ENCODE measurements at regions not wholly inside any gene's neighbourhood (a gene's known extent, or its start where the extent isn't known, plus 50 kb on each side); places are given as distances from the start of the nearest gene placed in this dataset.

GRCh38 chr4:123562994-123563750 is 166.6 kb downstream of the SPRY1 start:
- ATAC-seq (ENCODE audit: low FRiP score) = no peak
- 54 to 65% methylated on average over 4 of the region's 4 CpGs for WGBS, 2 donors
- Histone ChIP-seq H3K36me3 (ENCODE audit: control insufficient read depth in 1 of 2, insufficient read depth in 2 of 2, low read length in 1 of 2) (no peaks in the 10 kb centered on the region), H3K4me1 (ENCODE audit: control insufficient read depth in 1 of 2, insufficient read depth in 2 of 2, low read length in 2 of 2) (no peaks in the 10 kb centered on the region), H3K9me3 (ENCODE audit: control insufficient read depth, low read length) (no peaks in the 10 kb centered on the region), H3K27ac (ENCODE audit: low read depth in 1 of 2, low read length in 2 of 2) (no peak overlapping the region), H3K27me3 (ENCODE audit: control insufficient read depth in 1 of 2, insufficient read depth in 2 of 2, low read length in 1 of 2) (no peaks in the 10 kb centered on the region), H3K4me3 (ENCODE audit: low read length in 2 of 2) (no peak overlapping the region)
- intact Hi-C loops (cut with DNase I) = loop anchor here in 1 of 2 donors (5.0 kb wide), 1 partner anchor 166 kb away; the partner anchor contains the start of gene SPRY1
- no peak for DNase-seq

- H3K36me3 ChIP-seq (ENCODE audit: control insufficient read depth in 1 of 2, insufficient read depth in 2 of 2, low read length in 1 of 2) = no peaks in the 10 kb centered on the region
- no peaks in the 10 kb centered on the region for H3K4me1 ChIP-seq (ENCODE audit: control insufficient read depth in 1 of 2, insufficient read depth in 2 of 2, low read length in 2 of 2)
- no peaks in the 10 kb centered on the region for H3K27me3 ChIP-seq (ENCODE audit: control insufficient read depth in 1 of 2, insufficient read depth in 2 of 2, low read length in 1 of 2)
- no peak overlapping the region for H3K27ac ChIP-seq (ENCODE audit: low read depth in 1 of 2, low read length in 2 of 2)
- H3K9me3 ChIP-seq (ENCODE audit: control insufficient read depth, low read length) = no peaks in the 10 kb centered on the region
- DNase-seq (no peak), ATAC-seq (ENCODE audit: low FRiP score) (peak; percentile 77)
- intact Hi-C loops (cut with DNase I) = loop anchor here in 1 of 2 donors (5.0 kb wide), 1 partner anchor 168 kb away; the partner anchor contains the start of gene SPRY1
- 65 to 66% methylated on average over 6 of the region's 6 CpGs for WGBS, 2 donors
- no peak overlapping the region for H3K4me3 ChIP-seq (ENCODE audit: low read length in 2 of 2)
Observed at GRCh38 chr4:123564758-123565346, 168.3 kb downstream of the SPRY1 start.

DNA sequence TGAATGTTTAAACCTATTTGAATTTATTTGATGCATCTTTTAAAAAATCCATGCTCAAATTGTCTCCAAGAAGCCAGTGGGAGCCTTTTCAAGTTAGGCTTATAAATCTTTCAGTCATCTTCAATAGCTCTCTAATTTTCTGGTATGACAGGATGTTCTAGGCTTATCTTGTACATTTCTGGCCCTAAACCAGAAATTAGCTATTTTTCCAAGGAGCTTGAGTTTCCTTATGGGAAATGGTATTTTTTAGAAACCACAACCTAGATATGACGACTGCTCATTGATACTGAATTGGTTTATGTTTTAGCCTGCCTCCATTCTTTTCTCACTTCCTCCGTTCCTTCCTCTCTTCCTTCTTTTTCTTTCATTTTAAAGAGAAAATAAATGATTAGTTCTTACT is 172.3 kb downstream of the SPRY1 start:
- ATAC-seq (ENCODE audit: low FRiP score) (no peak), DNase-seq (no peak)
- Histone ChIP-seq H3K36me3 (ENCODE audit: control insufficient read depth in 1 of 2, insufficient read depth in 2 of 2, low read length in 1 of 2) (no peaks in the 10 kb centered on the region), H3K4me3 (ENCODE audit: low read length in 2 of 2) (no peak overlapping the region), H3K9me3 (ENCODE audit: control insufficient read depth, low read length) (no peaks in the 10 kb centered on the region), H3K27ac (ENCODE audit: low read depth in 1 of 2, low read length in 2 of 2) (no peak overlapping the region), H3K4me1 (ENCODE audit: control insufficient read depth in 1 of 2, insufficient read depth in 2 of 2, low read length in 2 of 2) (no peaks in the 10 kb centered on the region), H3K27me3 (ENCODE audit: control insufficient read depth in 1 of 2, insufficient read depth in 2 of 2, low read length in 1 of 2) (no peaks in the 10 kb centered on the region)
- WGBS, 2 donors = 89 to 98% methylated on average over 2 of the region's 2 CpGs
- intact Hi-C loops (cut with DNase I) = no loop called here

DNA sequence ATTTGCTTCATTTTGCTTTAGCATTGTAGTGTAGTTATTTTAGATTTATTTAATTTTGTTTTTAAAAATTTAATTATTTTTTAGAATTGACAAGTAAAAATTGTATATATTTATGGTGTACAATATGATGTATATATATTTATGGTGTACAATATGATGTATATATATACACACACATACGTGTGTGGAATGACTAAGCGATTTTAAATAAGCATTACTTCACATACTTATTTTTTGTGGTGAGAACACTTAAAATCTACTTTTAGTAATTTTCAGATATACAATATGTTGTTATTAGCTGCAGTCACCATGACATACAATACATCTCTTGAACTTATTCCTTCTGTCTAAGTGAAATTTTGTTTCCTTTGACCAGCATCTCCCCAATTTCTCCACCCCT is 172.9 kb downstream of the SPRY1 start:
- intact Hi-C loops (cut with DNase I) = no loop called here
- 90 to 91% methylated on average over 2 of the region's 2 CpGs for WGBS, 2 donors
- H3K36me3 ChIP-seq (ENCODE audit: control insufficient read depth in 1 of 2, insufficient read depth in 2 of 2, low read length in 1 of 2) = no peaks in the 10 kb centered on the region
- no peaks in the 10 kb centered on the region for H3K9me3 ChIP-seq (ENCODE audit: control insufficient read depth, low read length)
- no peaks in the 10 kb centered on the region for H3K4me1 ChIP-seq (ENCODE audit: control insufficient read depth in 1 of 2, insufficient read depth in 2 of 2, low read length in 2 of 2)
- ATAC-seq (ENCODE audit: low FRiP score) = no peak
- no peaks in the 10 kb centered on the region for H3K27me3 ChIP-seq (ENCODE audit: control insufficient read depth in 1 of 2, insufficient read depth in 2 of 2, low read length in 1 of 2)
- no peak overlapping the region for H3K4me3 ChIP-seq (ENCODE audit: low read length in 2 of 2)
- no peak for DNase-seq
- no peak overlapping the region for H3K27ac ChIP-seq (ENCODE audit: low read depth in 1 of 2, low read length in 2 of 2)

GRCh38 chr4:123573866-123574508 is 177.4 kb downstream of the SPRY1 start:
- H3K27ac ChIP-seq (ENCODE audit: low read depth in 1 of 2, low read length in 2 of 2) = no peak overlapping the region
- DNase-seq = no peak
- intact Hi-C loops (cut with DNase I) = no loop called here
- no peak overlapping the region for H3K4me3 ChIP-seq (ENCODE audit: low read length in 2 of 2)
- no peaks in the 10 kb centered on the region for H3K36me3 ChIP-seq (ENCODE audit: control insufficient read depth in 1 of 2, insufficient read depth in 2 of 2, low read length in 1 of 2)
- no peak for ATAC-seq (ENCODE audit: low FRiP score)
- H3K9me3 ChIP-seq (ENCODE audit: control insufficient read depth, low read length) = no peaks in the 10 kb centered on the region
- no peaks in the 10 kb centered on the region for H3K4me1 ChIP-seq (ENCODE audit: control insufficient read depth in 1 of 2, insufficient read depth in 2 of 2, low read length in 2 of 2)
- WGBS, 2 donors = 95 to 96% methylated on average over 8 of the region's 8 CpGs
- H3K27me3 ChIP-seq (ENCODE audit: control insufficient read depth in 1 of 2, insufficient read depth in 2 of 2, low read length in 1 of 2) = no peaks in the 10 kb centered on the region

DNA sequence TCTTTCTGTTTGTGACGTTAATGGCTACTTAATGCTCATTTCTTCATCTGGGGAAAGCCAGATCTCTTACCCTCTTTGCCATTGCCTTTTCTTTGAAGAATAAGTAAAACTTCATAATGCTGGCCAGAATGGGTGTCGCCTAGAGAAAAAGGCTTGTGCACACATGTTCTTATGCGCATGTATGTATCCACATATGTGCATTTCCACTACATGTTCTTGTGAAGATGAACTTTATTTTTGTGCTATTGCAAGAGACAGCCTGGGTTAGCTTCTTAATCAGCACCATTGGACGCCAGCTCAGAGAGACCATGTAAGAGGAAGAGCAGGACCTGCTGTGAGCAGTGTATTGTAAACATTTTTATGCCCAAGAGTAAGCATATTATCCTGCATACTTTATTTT is 178.7 kb downstream of the SPRY1 start:
- Histone ChIP-seq H3K9me3 (ENCODE audit: control insufficient read depth, low read length) (no peaks in the 10 kb centered on the region), H3K4me3 (ENCODE audit: low read length in 2 of 2) (no peak overlapping the region), H3K4me1 (ENCODE audit: control insufficient read depth in 1 of 2, insufficient read depth in 2 of 2, low read length in 2 of 2) (no peaks in the 10 kb centered on the region), H3K27me3 (ENCODE audit: control insufficient read depth in 1 of 2, insufficient read depth in 2 of 2, low read length in 1 of 2) (no peaks in the 10 kb centered on the region), H3K27ac (ENCODE audit: low read depth in 1 of 2, low read length in 2 of 2) (no peak overlapping the region), H3K36me3 (ENCODE audit: control insufficient read depth in 1 of 2, insufficient read depth in 2 of 2, low read length in 1 of 2) (no peaks in the 10 kb centered on the region)
- no peak for DNase-seq
- WGBS, 2 donors = 97% methylated on average over 4 of the region's 4 CpGs
- intact Hi-C loops (cut with DNase I) = no loop called here
- ATAC-seq (ENCODE audit: low FRiP score) = no peak

GRCh38 chr4:123577225-123577906 is 180.8 kb downstream of the SPRY1 start:
- Histone ChIP-seq H3K36me3 (ENCODE audit: control insufficient read depth in 1 of 2, insufficient read depth in 2 of 2, low read length in 1 of 2) (no peaks in the 10 kb centered on the region), H3K27ac (ENCODE audit: low read depth in 1 of 2, low read length in 2 of 2) (no peak overlapping the region), H3K9me3 (ENCODE audit: control insufficient read depth, low read length) (peaks cover 1% of the 10 kb centered on the region), H3K27me3 (ENCODE audit: control insufficient read depth in 1 of 2, insufficient read depth in 2 of 2, low read length in 1 of 2) (no peaks in the 10 kb centered on the region), H3K4me3 (ENCODE audit: low read length in 2 of 2) (no peak overlapping the region), H3K4me1 (ENCODE audit: control insufficient read depth in 1 of 2, insufficient read depth in 2 of 2, low read length in 2 of 2) (no peaks in the 10 kb centered on the region)
- WGBS, 2 donors = 81 to 83% methylated on average over 5 of the region's 5 CpGs
- intact Hi-C loops (cut with DNase I) = no loop called here
- no peak for DNase-seq
- no peak for ATAC-seq (ENCODE audit: low FRiP score)

DNA sequence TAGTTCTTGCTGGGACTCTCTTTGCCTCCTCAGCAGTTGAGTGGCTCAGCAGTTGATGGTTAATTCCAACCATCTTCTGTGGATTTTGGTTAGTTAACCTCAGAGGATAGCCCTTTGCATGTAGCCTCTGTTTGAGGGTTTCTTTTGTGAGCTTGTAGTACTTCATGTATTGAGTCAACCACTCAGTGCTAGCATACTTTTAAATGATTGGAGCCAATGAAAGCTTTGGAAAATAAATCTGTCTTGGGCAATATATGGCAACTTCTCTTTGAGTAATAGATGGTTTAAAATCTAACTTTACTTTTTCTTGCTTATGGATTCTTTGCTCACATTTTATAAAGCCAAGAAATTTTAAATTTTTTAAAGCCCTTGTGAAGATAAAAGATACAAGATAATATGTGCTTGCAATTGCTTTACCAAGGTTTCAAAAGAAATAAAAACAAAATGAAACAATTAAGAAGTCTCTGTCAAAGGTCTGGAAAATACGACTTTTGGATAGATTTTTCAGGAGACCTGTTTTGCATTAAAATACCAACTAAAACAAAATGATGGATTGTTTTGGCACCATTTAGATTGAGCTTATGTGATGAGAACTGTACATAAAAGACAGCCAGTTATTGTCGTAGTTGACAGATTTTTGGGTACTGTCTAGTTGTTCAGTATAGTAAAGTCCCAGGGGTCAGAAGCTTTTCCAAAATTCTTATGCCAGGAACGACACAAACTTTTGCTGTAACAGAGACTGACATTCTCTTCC is 181.9 kb downstream of the SPRY1 start:
- Histone ChIP-seq H3K36me3 (ENCODE audit: control insufficient read depth in 1 of 2, insufficient read depth in 2 of 2, low read length in 1 of 2) (no peaks in the 10 kb centered on the region), H3K27me3 (ENCODE audit: control insufficient read depth in 1 of 2, insufficient read depth in 2 of 2, low read length in 1 of 2) (no peaks in the 10 kb centered on the region), H3K9me3 (ENCODE audit: control insufficient read depth, low read length) (peaks cover 1% of the 10 kb centered on the region), H3K4me3 (ENCODE audit: low read length in 2 of 2) (no peak overlapping the region), H3K4me1 (ENCODE audit: control insufficient read depth in 1 of 2, insufficient read depth in 2 of 2, low read length in 2 of 2) (no peaks in the 10 kb centered on the region), H3K27ac (ENCODE audit: low read depth in 1 of 2, low read length in 2 of 2) (no peak overlapping the region)
- WGBS, 2 donors = 6 to 8% methylated on average over 3 of the region's 3 CpGs
- intact Hi-C loops (cut with DNase I) = no loop called here
- ATAC-seq (ENCODE audit: low FRiP score) = no peak
- DNase-seq = no peak

Data from aorta (tissue), 5 donors.